GM18867 (cell line): ENCODE measurements at regions not wholly inside any gene's neighbourhood (a gene's known extent, or its start where the extent isn't known, plus 50 kb on each side); places are given as distances from the start of the nearest gene placed in this dataset.

Experiments
- ATAC-seq: cut with Tn5 transposase; IDR thresholded peaks from one replicate; pipeline ENCODE4 v1.9.1; 2021; ENCODE audit warnings: mild to moderate bottlenecking, moderate library complexity; ENCODE audit not compliant: unreplicated experiment

GRCh38 chr22:22392131-22392530, 116.4 kb downstream of the ZNF280B start:
- ATAC-seq, result no peak

GRCh38 chr22:22394591-22394990, 114.0 kb downstream of the ZNF280B start:
- no peak for ATAC-seq

DNA sequence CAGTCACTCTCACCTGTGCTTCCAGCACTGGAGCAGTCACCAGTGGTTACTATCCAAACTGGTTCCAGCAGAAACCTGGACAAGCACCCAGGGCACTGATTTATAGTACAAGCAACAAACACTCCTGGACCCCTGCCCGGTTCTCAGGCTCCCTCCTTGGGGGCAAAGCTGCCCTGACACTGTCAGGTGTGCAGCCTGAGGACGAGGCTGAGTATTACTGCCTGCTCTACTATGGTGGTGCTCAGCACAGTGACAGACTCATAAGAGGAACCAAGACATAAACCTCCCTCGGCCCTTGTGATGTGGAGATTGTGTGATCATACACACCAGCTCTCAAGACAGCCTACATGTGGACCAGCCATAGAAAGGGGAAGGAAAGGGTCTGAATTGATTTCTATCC, 113.3 kb downstream of the ZNF280B start:
- ATAC-seq, result no peak

- ATAC-seq, result no peak
Measured at GRCh38 chr22:22396741-22397291, 111.7 kb downstream of the ZNF280B start.

DNA sequence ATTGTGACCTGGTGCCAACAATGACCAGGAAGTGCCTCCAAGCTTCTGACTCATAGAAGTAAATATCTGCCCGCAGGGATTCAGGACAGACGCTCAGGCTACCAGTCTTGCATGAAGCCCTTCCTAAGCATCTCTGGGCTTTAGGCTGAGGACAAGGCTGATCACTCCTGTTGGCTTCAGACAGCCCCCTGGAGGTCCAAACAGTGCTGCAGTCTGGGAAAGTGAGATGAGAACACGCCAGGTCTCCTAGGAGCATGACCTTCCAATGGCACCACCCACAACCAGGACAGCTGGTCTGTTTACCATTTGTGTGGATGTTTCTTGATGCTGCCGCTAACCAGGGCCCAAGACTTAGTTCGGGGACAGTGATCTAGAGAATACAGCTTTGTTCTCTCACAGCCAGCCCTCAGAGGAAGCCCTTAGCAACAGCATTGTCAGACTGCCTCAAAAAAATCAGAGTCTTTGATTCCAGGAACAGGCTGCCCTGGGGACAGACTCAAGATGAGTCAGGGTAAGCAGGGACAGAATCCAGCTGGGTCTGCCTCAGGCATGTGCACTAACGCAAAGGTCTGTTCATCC, 111.2 kb downstream of the ZNF280B start:
- no peak for ATAC-seq

- no peak for ATAC-seq
Measured at GRCh38 chr22:22397875-22398524, 110.5 kb downstream of the ZNF280B start.

- no peak for ATAC-seq
Measured at GRCh38 chr22:22398530-22399327, 109.8 kb downstream of the ZNF280B start.

DNA sequence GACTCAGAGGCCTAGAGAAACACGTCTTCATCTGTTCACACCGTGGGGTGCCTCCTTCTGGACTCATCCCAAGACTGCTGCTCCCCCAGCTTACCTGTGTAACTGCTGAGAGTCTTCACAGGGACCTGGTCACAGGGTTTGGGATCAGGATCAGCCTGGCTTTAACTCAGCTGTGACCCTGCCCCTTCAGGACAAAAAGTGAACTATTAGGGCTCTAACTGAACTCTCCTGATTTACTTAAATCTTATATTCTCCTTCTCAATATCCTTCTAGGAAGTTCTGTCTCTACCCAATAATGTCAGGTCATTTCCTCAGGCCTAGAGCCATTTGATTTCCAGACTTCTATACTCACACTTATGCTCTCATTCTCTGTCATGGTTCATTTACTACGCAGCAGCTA, 108.4 kb downstream of the ZNF280B start:
- ATAC-seq, result no peak

GRCh38 chr22:22400964-22401363, 107.6 kb downstream of the ZNF280B start:
- no peak for ATAC-seq

DNA sequence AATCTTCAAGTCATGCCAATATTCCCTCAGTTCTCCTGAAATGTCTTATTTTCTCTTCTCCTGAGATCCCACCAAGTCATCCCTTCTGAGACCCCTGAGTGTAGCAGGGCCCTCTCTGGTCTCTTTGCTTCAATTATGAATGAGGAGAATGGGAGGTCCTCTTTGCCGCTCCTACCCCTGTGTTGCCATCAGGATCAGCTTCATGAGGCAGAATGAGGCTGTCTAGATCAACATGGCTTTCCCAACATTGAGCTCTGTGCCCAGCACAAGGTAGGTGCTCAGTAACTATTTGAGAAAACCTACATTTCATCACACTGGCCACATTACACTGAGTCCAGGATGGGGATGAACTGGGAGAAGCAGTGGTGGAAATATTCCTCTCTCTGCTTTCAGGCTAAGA, 107.2 kb downstream of the ZNF280B start:
- ATAC-seq, result no peak

GRCh38 chr22:22403306-22403705, 105.2 kb downstream of the ZNF280B start:
- ATAC-seq, result no peak

- ATAC-seq, result no peak
Measured at GRCh38 chr22:22403771-22404170, 104.8 kb downstream of the ZNF280B start.

DNA sequence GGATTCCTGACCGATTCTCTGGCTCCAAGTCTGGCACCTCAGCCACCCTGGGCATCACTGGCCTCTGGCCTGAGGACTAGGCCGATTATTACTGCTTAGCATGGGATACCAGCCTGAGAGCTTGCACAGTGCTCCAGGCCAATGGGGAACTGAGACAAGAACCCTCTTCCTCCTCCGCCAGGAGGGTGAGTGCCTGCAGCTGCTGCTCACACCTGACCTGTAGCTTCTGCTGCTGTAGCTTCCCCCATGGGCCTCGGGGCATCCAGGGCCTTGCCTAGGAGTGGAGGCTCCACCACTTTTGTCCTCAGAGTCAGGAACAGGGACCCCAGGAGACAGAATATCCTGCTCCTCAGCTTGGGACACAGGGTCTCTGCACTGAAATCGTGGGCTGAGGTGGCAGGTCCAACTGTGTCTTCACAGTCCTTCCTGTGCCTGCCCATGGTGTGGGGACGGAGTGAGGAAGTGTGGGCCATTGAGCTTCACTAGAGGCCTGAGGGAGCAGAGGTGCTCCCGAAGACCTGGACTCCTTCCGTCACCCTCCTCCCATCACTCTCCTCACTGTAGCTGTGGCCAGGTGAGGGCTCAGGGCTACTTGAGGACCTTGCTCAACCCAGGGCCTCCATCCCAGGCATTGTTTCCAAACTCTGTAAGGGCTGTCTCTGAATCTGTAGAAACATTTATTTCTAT, 103.8 kb downstream of the ZNF280B start:
- ATAC-seq, result no peak

DNA sequence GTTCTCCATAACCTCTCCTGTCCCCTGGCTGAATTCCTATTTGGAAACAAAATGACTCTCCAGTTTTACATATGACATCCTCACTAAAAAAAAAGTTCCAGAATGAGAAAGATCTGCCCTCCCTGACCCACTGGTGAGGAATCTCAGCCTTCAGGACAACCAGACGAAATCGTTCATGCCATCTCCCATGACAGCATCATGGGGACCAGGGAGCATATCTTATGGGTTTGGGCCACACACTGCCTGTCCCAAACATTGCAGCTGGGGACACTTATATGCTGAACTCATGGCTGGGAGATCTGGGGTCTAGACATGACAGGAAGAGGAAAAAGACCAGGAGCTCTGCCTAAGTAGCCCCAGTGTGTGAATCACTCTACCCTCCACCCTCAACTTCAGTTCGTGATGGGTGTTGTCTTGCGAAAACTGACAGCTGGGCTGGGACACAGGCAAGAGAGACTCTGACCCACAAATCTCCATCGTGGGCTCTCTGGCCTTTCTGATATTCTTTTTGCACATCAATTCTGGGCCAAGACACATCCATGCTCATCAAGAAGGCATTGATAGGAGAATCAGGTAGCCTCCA, 102.0 kb downstream of the ZNF280B start:
- ATAC-seq, result no peak

GRCh38 chr22:22407061-22407460, 101.5 kb downstream of the ZNF280B start:
- no peak for ATAC-seq

DNA sequence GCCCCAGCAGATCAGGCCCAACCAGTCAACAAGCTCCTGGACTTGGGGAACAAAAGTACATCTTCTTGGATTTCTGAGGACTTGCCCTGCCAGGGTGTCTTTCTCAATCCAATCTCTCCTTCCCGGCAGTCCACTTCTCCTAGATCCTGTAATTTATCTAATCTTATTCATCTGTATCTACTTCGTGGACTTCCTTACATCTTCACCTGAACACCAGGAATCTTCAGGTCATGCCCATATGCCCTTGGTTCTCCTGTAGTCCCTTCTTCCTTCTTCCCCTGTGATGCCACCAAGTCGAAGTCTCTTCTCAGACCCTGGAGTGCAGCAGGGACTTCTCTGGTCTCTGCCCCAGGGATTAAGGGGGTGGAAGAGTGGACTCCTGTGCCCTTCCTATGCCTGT, 100.3 kb downstream of the ZNF280B start:
- no peak for ATAC-seq

DNA sequence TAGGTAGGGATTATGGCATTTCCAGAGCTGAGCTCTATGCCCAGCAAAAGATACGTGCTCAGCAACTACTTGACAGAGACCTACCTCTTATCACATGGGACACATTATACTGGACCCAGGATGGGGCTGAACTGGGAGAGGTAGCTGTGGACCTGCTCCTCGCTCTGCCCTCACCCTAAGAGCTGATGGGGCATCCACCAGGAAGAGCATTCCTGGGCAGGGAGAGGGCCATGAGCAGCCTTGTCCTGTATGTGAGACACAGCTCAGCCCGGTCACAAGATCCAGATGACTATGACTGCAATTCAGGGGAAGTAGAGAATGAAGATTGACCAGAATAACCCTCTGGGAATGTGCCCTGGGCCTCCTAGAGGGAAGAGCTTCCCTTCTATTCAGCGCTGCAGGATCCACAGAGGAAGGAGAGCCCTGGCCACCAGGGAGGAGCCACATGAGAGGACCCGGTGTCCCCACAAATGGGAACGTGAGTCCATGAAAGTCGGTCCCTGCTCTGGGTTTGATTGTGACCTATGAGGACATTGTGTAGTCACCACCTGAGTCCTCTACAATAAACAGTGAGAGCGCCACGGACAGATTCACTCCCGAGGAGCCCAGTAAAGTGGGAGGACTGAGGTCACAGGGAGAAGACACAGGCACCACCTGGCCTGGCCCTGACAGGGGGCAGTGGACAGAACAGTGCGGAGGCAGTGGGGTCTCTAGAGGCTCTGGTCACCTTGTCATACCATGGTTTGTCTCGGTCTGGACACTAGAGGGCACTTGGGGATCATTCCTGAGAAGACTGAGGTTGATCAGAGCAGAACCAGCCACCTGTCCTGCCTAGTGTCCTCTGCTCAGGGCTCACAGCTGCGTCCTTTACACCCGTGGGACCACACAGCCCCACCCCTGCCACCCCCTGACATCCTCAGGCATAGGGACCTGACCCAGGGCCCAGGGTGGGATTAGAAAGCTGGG, 99.5 kb downstream of the ZNF280B start:
- ATAC-seq, result no peak

DNA sequence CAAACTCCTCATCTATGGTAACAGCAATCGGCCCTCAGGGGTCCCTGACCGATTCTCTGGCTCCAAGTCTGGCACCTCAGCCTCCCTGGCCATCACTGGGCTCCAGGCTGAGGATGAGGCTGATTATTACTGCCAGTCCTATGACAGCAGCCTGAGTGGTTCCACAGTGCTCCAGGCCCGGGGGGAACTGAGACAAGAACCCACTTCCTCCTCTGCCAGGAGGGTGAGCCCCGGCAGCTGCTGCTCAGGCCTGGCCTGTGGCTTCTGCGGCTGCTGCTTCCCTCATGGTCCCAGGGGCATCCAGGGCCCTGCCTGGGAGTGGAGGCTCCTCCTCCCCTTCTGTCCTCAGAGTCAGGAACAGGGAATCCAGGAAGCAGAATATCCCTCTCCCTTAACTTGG, 98.4 kb downstream of the ZNF280B start:
- no peak for ATAC-seq

DNA sequence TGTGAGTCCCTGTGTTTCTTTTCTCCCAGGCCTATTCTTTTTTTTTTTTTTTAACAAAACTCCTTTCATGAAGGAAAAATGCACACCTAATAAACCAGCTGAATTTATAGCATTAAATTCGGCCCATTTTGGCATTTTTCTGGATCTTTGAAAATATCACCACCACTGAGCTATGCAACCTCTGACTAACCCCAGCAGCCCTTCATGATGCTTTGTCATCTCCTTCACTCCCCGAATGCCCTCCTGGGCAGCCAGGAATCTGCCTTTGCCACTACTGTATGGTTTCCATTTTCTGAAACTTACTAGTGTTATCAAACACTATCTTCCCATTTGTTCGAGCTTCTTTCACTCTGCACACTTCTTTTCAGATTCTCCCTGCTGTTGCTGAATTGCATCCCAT, 97.9 kb downstream of the ZNF280B start:
- ATAC-seq, result no peak

- ATAC-seq, result no peak
Measured at GRCh38 chr22:22414266-22414665, 94.3 kb downstream of the ZNF280B start.
